ENCODE measurements at regions not wholly inside any gene's neighbourhood (a gene's known extent, or its start where the extent isn't known, plus 50 kb on each side); places are given as distances from the start of the nearest gene placed in this dataset.
"Not testable (repeated sequence)": the region's sequence is repeated elsewhere in the genome, so short reads cannot be mapped to it uniquely, and the experiment has no call there.

DNA sequence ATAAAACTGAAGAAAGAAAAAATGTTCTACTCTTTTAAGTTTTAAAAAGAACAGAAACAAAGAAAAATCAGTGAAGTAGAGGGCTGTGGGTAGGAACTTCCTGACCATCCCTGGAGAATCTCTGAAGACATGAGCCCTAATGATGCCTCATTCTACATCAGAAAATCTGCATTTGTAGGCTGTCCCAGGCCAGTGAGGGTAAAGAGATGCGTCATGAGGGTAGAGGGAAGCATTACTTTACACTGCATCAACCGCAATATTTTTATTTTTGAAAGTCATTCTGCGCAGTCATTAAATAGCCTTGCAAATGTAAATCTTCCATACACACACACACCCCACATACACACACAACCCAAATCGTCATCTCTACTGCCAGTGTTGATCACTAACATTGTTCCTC is 82.1 kb upstream of the CABCOCO1 start:
- intact Hi-C loops (cut with DNase I, micrococcal nuclease) = no loop called here
- no peak for ATAC-seq (ENCODE audit: poor library complexity)

DNA sequence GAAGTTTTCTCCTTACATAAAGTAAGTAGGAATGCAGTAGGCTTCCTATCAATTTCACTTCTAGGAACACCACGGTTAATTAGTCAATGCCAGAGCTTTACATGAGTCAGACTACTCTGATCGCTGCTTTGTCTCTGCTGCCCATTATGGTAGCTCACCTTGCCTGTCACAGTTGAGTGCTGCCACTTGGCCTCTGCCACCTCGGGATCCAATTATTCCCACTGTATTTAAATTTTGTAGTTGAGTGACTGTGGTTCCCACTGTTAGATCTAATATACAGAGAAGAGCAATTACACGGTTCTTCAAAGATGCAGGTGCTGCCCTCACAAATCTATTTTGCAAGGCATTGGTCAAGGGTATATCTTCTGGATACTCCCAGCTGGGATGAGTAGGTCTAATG is 92.5 kb upstream of the CABCOCO1 start:
- H3K27ac Mint-ChIP-seq; H3K4me1 Mint-ChIP-seq (ENCODE audit: low read depth); intact Hi-C loops (cut with DNase I, micrococcal nuclease); H3K36me3 ChIP-seq (ENCODE audit: insufficient read depth, low read length); H3K9me3 Mint-ChIP-seq; H3K4me3 ChIP-seq (ENCODE audit: low read length); H3K9me3 ChIP-seq (ENCODE audit: control insufficient read depth in 1 of 2, insufficient read depth in 1 of 2, low read length in 2 of 2); H3K27me3 ChIP-seq (ENCODE audit: control insufficient read depth in 1 of 2, insufficient read depth in 2 of 2, low read length in 2 of 2); POLR2A ChIA-PET; H3K4me3 Mint-ChIP-seq; CTCF ChIA-PET; H3K27ac ChIP-seq (ENCODE audit: low read depth in 1 of 2, low read length in 2 of 2); H3K27me3 Mint-ChIP-seq; ATAC-seq (ENCODE audit: poor library complexity); DNase-seq; H3K4me1 ChIP-seq (ENCODE audit: insufficient read depth, low read length); H3K36me3 Mint-ChIP-seq (ENCODE audit: low read depth): not testable (repeated sequence)

More for the DNA sequence above, 82.1 kb upstream of the CABCOCO1 start:
- ChIA-PET POLR2A (no interaction called here), CTCF (interaction anchor here (0.7 kb wide), 1 partner anchor 1176 kb away, joined by 3 read pairs; no protein-coding TSS in a partner anchor)
- H3K9me3 ChIP-seq (ENCODE audit: control insufficient read depth in 1 of 2, insufficient read depth in 1 of 2, low read length in 2 of 2) = no peaks in the 10 kb centered on the region
- no peaks in the 10 kb centered on the region for H3K4me1 Mint-ChIP-seq (ENCODE audit: low read depth)
- DNase-seq = no peak
- TF ChIP-seq CTCF (IDR thresholded peaks at IDR 0.05) = no peak
- H3K27ac Mint-ChIP-seq = no peak overlapping the region
- H3K27ac ChIP-seq (ENCODE audit: low read depth in 1 of 2, low read length in 2 of 2) = no peak overlapping the region
- H3K9me3 Mint-ChIP-seq = no peaks in the 10 kb centered on the region
- H3K36me3 Mint-ChIP-seq (ENCODE audit: low read depth) = no peaks in the 10 kb centered on the region
- H3K27me3 Mint-ChIP-seq = no peaks in the 10 kb centered on the region
- H3K4me1 ChIP-seq (ENCODE audit: insufficient read depth, low read length) = no peaks in the 10 kb centered on the region
- H3K4me3 Mint-ChIP-seq = no peak overlapping the region
- no peaks in the 10 kb centered on the region for H3K27me3 ChIP-seq (ENCODE audit: control insufficient read depth in 1 of 2, insufficient read depth in 2 of 2, low read length in 2 of 2)
- no peak overlapping the region for H3K4me3 ChIP-seq (ENCODE audit: low read length)
- no peaks in the 10 kb centered on the region for H3K36me3 ChIP-seq (ENCODE audit: insufficient read depth, low read length)

- H3K27ac ChIP-seq (ENCODE audit: low read depth in 1 of 2, low read length in 2 of 2) = no peak overlapping the region
- TF ChIP-seq CTCF (IDR thresholded peaks at IDR 0.05) = no peak
- POLR2A ChIA-PET = no interaction called here
- CTCF ChIA-PET = no interaction called here
- intact Hi-C loops (cut with DNase I, micrococcal nuclease) = no loop called here
- H3K27ac Mint-ChIP-seq = no peak overlapping the region
- no peaks in the 10 kb centered on the region for H3K9me3 ChIP-seq (ENCODE audit: control insufficient read depth in 1 of 2, insufficient read depth in 1 of 2, low read length in 2 of 2)
- peaks cover 2% of the 10 kb centered on the region for H3K9me3 Mint-ChIP-seq
- H3K4me3 ChIP-seq (ENCODE audit: low read length) = no peak overlapping the region
- DNase-seq = no peak
- no peaks in the 10 kb centered on the region for H3K27me3 ChIP-seq (ENCODE audit: control insufficient read depth in 1 of 2, insufficient read depth in 2 of 2, low read length in 2 of 2)
- no peaks in the 10 kb centered on the region for H3K36me3 ChIP-seq (ENCODE audit: insufficient read depth, low read length)
- ATAC-seq (ENCODE audit: poor library complexity) = no peak
- no peak overlapping the region for H3K4me3 Mint-ChIP-seq
- no peaks in the 10 kb centered on the region for H3K4me1 Mint-ChIP-seq (ENCODE audit: low read depth)
- H3K27me3 Mint-ChIP-seq = no peaks in the 10 kb centered on the region
- no peaks in the 10 kb centered on the region for H3K36me3 Mint-ChIP-seq (ENCODE audit: low read depth)
- no peaks in the 10 kb centered on the region for H3K4me1 ChIP-seq (ENCODE audit: insufficient read depth, low read length)
Measured at GRCh38 chr10:61567729-61568128, 95.0 kb upstream of the CABCOCO1 start.

- H3K27me3 ChIP-seq (ENCODE audit: control insufficient read depth in 1 of 2, insufficient read depth in 2 of 2, low read length in 2 of 2) = no peaks in the 10 kb centered on the region
- no peaks in the 10 kb centered on the region for H3K4me1 ChIP-seq (ENCODE audit: insufficient read depth, low read length)
- no peak for TF ChIP-seq CTCF (IDR thresholded peaks at IDR 0.05)
- no peaks in the 10 kb centered on the region for H3K9me3 ChIP-seq (ENCODE audit: control insufficient read depth in 1 of 2, insufficient read depth in 1 of 2, low read length in 2 of 2)
- POLR2A ChIA-PET = no interaction called here
- no peak for DNase-seq
- peaks cover 2% of the 10 kb centered on the region for H3K9me3 Mint-ChIP-seq
- no peak overlapping the region for H3K4me3 ChIP-seq (ENCODE audit: low read length)
- H3K36me3 ChIP-seq (ENCODE audit: insufficient read depth, low read length) = no peaks in the 10 kb centered on the region
- no peaks in the 10 kb centered on the region for H3K36me3 Mint-ChIP-seq (ENCODE audit: low read depth)
- no peak overlapping the region for H3K4me3 Mint-ChIP-seq
- intact Hi-C loops (cut with DNase I, micrococcal nuclease) = no loop called here
- no peak overlapping the region for H3K27ac Mint-ChIP-seq
- CTCF ChIA-PET = interaction anchor here (0.6 kb wide), 1 partner anchor 73 kb away, joined by 3 read pairs; no protein-coding TSS in a partner anchor
- ATAC-seq (ENCODE audit: poor library complexity) = no peak
- H3K27me3 Mint-ChIP-seq = no peaks in the 10 kb centered on the region
- no peak overlapping the region for H3K27ac ChIP-seq (ENCODE audit: low read depth in 1 of 2, low read length in 2 of 2)
- no peaks in the 10 kb centered on the region for H3K4me1 Mint-ChIP-seq (ENCODE audit: low read depth)
Measured at GRCh38 chr10:61565819-61566560, 96.7 kb upstream of the CABCOCO1 start.
